Limb (tissue), 2 donors: ENCODE measurements at regions not wholly inside any gene's neighbourhood (a gene's known extent, or its start where the extent isn't known, plus 50 kb on each side); places are given as distances from the start of the nearest gene placed in this dataset.

Experiments
- DNase-seq, 2 donors: peaks; one replicate each; pipeline ENCODE4 v3.0.0-alpha.2; 2016; ENCODE audit errors: extremely low spot score in 2 of 2

GRCh38 chr11:134915212-134915611 lies 503.2 kb upstream of the B3GAT1 start:
- DNase-seq, result no peak

GRCh38 chr11:134913999-134914590 lies 502.1 kb upstream of the B3GAT1 start:
- no peak for DNase-seq

- DNase-seq, result no peak
These were observed 501.3 kb upstream of the B3GAT1 start for GRCh38 chr11:134913391-134913790.

DNA sequence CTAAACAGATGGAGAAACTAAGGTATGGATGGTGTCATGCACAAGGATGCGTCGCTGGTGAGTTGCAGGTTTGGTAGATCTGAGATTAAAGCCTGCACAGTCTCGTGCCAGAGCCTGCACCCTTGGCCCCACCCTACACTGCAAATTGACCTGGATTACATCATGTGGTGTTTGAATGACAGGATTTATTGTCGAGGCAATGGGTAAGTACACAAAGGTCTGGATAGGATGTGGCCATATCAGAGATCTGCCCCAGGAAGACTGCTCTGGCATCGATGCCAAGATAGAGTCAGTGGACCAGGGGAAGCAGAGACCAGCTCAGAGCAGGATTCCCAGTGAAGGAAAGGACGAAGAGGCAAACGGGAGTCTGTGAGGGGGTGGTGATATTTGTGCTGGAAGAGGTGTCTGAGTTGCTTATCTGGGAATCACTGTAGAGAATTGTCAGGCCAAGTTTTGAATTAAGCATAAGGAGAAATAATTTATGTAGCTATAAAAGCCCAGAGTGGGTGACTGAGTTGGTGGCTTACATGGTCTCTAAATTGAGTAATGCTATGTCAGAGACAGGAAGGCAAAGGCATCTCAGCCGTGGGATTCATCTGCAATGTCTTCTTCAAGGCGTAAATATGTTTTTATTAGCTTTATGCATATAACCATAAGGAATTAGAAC lies 499.6 kb upstream of the B3GAT1 start:
- no peak for DNase-seq

DNA sequence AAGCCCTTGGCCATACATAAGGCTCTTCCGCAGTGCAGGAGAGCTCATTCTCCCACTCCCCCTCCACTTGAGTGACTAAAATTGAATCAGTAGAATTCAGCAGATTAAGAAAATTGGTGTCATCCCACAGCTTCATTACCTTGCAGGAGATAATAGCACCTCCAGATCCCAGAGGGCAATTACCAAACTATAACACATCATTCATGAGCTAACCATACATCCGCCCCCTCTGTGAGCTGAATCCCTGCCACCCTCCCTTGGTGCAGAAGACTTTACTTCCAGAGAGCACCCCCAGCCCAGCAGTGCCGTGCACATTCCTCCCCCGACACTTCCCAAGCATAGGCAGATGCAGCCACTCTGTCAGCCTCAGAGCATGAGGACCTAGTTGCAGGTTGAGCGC lies 496.5 kb upstream of the B3GAT1 start:
- no peak for DNase-seq

DNA sequence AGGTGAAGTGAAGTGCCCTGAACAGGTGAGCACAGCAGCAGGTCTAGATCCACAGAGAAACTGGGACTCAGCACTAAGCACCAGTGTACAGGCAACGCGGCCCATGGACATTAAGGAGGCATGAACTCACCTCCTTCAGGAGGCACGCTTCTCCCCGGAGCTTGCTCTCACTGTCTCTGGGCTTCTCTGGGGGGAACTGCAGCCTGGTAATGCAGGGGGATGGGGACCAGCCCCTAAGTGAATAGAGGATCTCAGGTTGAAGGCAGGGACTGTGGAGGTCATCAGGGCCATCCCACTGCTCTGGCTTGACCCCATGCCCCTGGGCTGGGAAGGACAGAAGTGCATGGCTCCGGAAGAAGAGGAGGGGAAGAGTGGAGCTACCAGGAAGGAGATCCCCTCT lies 495.6 kb upstream of the B3GAT1 start:
- DNase-seq, result no peak

GRCh38 chr11:134906356-134906955 lies 494.4 kb upstream of the B3GAT1 start:
- DNase-seq, result no peak

- no peak for DNase-seq
These were observed 493.9 kb upstream of the B3GAT1 start for GRCh38 chr11:134905928-134906327.

DNA sequence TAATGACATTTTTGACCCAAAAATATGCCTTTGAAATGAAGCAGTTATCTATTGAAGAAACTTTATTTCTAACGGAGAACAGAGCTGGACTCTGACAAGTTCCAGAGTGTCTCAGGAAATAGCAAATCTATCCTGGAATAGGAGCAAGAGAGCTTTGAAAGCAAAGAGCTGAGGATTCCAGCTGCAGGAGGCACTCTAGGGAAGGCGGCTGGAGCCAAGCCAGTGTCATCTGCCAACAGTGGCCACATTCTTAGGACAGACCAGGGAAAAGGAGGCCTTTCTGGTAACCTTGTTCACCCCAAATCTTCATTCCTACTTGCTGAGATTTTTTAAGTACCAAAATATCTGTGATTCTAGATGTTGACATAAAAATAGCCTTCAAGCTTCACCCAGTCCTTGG lies 493.5 kb upstream of the B3GAT1 start:
- no peak for DNase-seq

- no peak for DNase-seq
These were observed 492.2 kb upstream of the B3GAT1 start for GRCh38 chr11:134904103-134904790.

DNA sequence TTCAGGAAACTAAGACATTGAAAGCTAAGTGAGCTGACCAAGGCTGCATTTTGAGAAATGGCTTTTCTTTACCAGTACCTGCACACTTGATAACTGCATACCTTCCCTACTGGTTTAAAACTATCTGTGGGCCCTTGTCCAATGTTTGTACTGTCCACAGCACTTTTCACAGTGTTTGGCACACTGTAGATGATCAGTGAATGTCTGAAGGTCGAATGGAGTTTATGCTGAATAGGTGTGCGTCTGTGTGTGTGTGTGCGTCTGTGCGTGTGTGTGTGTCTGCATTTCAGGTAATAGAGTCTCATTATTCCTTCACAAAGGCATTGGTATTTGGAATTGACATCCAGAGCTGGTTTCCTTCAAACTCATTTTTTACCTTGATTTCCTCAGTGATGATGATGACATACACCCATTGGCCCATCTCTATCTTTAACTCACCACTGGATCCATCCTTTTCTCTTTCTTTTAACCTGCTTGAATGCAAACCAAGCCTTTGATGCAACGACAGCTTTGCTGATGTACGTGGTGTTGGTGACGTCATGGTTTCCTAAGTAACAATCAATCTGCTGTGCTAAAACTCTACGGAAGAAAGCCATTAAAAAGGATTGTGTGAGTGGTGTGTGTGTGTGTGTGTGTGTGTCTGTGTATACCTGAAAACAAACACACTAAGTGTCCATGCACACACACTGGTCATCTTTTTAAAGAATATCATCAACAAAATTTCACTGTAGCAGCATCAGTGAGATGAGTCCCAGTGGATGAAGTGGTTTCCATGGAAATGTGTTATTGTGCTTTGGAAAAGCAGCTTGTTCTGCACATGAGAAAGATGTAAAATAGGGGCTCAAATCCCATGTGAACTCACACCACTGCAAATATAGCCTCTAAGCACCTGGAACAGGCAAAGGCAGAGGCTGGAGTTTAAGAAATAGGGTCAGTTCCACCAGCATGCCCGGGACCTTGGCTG lies 490.2 kb upstream of the B3GAT1 start:
- DNase-seq, result no peak

DNA sequence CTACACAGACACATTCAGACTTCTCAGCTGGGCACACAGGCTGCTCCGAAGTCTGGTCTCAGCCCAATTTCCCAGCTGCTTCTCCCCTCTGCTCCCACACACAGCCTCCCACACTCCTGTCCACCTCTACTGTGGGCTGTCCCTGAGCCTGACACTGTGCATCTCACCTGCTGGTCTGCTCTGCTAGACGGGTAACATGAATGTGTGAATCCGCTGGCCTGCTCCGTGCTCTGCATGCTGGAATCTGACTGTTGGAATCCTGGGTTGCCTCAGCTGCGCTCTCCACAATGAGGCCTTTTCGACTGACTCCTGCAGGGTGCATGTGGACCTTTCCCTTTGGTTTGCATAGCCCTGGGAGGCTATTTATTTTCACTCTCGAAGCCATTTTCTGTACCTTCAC lies 489.5 kb upstream of the B3GAT1 start:
- no peak for DNase-seq

DNA sequence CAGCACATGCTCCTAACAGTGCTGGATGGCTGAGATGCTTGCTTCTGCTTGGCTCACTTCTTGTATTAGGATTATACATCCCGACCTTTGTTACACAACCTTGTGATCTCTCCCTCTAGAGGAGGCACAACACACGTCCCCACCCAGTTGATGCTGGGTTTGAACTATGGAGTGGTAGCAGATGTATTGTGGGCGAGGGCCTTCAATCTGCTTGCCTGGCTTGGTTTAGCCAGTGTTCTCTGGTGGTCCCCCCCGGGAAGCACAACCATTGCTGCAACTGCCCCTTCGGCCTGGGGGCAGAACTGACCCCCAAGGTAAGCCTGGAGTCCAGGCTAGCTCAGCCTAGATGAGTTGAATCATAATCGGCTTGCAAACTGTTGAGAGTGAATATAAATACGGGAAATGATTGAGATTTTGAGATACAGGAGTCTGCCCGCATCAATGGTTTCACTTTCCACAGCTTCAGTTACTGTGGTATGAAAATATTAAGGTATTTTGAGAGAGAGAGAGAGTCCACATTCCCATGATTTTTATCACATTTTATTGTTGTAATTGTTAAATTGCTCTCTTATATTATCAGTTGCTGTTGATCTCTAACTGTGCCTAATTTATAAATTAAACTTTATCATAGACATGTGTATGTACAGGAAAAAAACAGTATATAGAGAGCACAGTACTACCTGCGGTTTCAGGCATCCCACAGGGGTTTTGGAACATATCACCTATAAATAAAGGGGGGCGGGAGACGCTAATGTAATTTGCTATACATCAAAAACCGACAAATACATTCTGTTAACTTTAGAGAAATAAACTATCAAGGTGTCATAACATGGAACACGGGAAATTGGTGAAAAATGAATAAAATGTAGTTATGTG lies 482.0 kb upstream of the B3GAT1 start:
- DNase-seq, result no peak

- DNase-seq, result no peak
These were observed 478.4 kb upstream of the B3GAT1 start for GRCh38 chr11:134890446-134890845.

DNA sequence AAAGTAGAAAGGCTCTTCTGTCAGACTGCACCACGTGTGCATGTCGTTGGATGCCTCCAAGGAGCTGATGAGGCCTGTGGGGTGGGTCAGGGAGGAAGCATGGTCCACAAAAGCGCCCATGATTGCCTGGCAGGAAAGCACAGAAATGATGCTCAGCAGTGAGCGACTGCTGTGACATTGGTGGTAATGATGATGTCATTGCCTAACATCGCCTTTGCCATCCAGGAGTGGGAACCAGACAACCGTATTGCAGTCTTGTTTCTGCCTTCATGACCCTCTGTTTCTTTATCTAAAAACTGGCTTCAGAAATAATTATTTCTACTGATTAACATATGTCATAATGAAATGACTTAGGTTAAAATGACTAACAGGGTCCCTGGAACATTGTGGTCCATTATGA lies 477.8 kb upstream of the B3GAT1 start:
- no peak for DNase-seq

DNA sequence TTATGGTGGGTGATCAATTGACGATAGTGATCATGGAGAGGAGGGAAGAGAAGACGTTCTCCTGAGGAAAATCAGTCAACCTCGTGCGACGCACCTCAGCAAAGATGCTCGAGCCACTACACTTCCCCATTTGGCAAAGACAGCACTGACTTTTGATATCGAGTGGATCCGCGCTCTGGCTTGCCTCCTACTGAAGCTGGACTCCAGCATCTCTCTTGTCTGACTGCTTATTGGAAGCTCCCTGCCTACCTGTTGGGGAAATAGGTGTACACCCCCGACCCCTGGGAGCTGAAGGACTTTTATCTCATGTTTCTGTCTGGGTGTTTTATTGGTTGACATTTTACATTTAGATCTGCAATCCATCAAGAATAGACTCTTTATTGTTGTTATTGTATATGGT lies 476.8 kb upstream of the B3GAT1 start:
- no peak for DNase-seq

- DNase-seq, result no peak
These were observed 475.9 kb upstream of the B3GAT1 start for GRCh38 chr11:134887896-134888295.

GRCh38 chr11:134883484-134883883 lies 471.4 kb upstream of the B3GAT1 start:
- no peak for DNase-seq

GRCh38 chr11:134882671-134883297 lies 470.7 kb upstream of the B3GAT1 start:
- no peak for DNase-seq

GRCh38 chr11:134882141-134882540 lies 470.1 kb upstream of the B3GAT1 start:
- no peak for DNase-seq
